NCI-H1417 (cell line): ENCODE measurements at regions not wholly inside any gene's neighbourhood (a gene's known extent, or its start where the extent isn't known, plus 50 kb on each side); places are given as distances from the start of the nearest gene placed in this dataset.

Source experiments
- DNase-seq, 3 experiments: peaks; one replicate each; lab custom pipeline; 2025; lab: John Stamatoyannopoulos, UW

DNA sequence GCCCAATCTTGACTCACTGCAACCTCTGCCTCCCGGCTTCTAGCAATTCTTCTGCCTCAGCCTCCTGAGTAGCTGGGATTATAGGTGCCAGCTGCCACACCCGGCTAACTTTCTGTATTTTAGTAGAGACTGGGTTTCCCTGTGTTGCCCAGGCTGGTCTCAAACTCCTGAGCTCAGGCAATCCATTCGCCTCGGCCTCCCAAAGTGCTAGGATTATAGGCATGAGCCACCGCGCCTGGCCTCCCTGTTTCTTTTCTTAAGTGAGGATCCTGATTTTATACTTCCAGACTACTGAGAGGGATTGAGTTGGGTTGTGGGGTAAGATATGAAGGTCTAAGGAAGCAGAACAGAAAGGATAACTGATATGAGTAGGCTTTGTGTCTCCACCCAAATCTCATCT lies 106.8 kb downstream of the CNTN3 start:
- no peak for DNase-seq

DNA sequence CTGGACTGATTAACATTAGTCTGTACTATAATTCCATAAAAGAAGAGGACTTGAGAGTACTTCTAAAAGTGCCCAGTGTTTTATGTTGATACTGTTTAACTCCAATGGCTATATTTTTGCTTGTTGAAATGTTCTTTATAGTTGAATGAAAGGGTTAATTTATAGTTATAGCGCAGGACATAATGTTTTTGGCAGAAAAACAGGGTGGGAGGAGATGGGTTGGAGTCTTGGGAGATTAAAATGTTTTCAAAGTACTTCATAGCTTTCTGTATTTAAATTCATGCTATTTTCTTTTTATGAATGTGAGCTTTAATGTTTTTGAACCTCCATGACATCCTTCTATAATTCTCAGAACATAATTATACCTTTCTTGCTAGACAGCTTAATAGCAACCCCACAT lies 108.2 kb downstream of the CNTN3 start:
- DNase-seq: peak in 1 of 3 experiments; percentile 64

DNA sequence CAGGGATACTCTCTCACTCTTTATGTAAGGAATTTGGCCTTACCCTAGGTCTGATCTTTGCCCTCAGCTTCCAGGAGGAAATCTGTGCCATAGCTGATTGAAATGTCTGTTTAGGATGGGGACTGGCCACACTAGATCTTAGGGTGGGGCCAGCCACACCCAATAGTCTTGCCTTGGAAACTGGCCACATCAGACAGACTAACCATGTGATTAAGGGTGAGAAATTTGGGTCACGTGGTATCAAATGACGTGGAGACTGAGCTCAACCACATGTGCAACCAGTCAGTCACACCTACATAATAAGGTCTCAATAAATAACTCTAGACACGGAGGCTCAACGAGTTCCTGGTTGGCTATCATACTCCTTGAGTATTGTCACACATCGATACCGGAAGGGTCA lies 113.5 kb downstream of the CNTN3 start:
- DNase-seq: no peak

DNA sequence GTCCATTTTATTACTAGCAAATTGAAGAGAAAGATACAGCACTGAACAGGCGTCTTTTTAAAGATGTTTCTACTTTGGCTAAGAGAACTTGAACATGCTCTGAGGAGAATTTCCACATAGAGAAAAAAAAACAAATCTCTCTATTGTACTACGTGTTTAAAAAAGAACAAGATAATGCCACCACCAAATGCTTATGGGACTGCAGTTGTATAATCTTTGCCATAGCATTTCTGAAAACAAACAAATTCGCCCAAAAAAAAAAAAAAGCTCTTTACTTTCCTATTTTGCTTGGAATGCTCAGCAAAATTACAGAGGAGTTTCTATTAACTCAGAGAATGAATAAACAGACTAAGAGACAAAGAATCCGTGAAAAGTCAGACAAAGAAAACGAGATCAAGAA lies 114.2 kb downstream of the CNTN3 start:
- no peak for DNase-seq

DNA sequence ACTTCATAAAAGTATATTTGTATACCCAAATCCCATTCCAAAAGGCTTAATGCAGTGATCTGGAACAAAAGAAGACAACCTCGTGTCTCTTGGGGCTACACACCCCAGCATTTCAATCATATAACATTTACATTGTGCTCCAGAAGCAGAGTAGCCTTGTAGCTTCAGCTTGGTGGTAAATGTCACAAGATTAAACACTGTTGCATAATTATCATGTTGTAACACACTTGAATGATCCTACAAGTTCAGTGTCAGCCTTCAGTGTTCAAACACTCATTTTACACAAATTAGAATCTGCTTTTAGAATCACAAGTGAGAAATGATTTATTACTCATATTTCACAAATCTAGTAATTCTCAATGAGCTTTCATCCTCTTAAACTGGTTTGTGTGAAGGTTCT lies 122.6 kb downstream of the CNTN3 start:
- peak in 2 of 3 experiments; percentile 0 to 24 for DNase-seq

DNA sequence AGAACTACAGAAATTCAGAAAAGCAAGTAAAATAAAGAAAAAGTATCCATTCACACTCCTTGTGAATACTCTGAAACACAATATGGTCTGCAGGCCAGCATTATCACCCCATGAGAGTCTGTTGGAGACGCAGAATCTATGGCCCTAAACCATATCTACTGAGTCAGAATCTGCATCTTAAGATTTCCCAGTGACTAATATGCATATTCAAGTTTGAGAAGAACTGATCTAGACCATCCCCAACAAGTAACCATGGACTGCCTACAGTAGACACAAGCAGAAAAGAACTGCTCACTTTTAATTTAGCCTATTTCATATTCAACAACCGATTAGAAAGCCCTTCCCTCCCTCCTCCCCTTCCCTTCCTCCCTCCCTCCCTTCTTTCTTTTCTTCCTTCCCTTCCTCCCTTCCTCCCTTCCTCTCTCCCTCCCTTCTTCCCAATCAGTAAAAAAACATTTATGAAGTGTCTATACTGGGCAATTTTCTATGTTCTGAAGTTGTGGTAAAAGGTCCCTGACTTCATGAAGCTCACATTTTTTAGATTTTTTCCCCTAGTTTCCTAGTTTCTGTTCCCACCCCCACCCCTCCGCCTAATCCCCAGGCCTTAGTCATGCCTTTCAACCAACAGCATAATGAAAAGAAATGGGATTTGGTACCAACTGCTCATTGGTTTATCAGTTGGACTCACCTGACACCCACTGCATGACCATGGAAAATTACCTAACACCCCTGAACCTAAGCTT lies 125.2 kb downstream of the CNTN3 start:
- DNase-seq: no peak

DNA sequence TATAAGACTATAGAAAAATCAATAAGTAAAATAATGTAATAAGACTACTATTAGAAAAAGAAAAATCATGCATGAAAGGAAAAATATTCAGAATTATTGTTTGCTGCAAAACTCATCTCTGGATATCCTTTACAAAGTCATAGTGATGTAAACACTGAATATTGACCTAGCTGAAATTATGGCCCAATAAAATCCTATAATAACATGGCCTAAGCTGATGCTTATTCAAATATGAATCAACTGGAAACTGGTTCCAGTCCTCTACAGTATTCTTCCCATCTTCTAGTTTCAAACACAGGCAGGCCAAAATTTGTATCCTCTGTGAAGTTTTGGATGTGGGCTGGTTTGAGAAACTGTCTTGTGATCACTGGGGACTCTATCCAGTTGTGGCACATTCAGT lies 134.5 kb downstream of the CNTN3 start:
- peak in 1 of 3 experiments; percentile 1 for DNase-seq

DNA sequence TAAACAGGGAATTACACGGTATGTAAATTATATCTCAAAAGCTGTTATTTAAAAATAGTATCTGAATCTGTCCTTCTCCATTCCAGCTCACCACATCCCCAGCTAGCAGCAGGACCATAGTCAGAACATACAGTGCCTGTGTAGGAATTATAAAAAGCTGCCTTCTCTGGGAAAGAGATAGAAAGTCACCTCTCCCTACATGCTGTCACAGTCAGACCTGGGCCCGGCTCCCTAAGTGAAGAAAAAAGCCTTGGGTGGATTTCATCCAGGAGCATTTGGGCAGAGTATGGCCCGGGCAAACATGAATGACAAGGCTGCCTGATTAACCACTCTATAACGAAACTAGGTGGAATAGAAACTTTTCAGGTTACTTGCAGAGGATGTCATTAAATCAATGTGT lies 144.1 kb downstream of the CNTN3 start:
- no peak for DNase-seq

DNA sequence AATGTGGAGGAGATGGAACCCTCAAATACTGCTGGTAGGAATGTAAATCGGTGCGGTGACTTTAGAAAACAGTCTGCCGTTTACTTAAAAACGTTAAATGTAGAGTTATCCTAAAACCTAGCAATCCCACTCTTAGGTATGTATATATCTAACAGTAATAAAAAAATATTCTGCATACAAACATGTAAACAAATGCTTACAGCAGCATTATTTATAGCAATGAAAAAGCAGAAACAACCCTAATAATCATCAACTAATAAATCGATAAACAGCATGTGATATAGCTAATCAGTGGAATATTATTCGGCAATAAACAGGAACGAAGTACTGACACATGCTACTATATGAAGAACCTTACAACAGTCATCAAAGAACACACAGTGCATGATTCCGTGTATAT lies 144.7 kb downstream of the CNTN3 start:
- DNase-seq: no peak

DNA sequence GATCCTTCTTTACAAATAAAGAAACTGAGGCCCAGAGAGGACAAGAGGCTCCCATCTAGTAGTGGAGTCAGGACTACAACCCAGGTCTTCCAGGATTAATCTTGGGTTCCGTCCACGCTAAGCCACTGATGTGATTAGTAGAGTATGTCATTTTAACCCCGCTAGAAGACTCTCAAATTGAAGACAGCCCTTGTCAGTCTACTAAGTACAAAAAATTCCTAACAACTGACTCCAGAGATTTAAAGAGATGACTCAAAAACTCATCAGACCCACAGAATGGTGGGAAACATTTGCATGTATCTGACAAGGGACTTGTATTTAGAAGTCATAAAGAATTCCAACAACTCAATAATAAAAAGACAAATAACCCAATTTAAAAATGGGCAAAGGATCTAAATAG lies 145.3 kb downstream of the CNTN3 start:
- DNase-seq: no peak

DNA sequence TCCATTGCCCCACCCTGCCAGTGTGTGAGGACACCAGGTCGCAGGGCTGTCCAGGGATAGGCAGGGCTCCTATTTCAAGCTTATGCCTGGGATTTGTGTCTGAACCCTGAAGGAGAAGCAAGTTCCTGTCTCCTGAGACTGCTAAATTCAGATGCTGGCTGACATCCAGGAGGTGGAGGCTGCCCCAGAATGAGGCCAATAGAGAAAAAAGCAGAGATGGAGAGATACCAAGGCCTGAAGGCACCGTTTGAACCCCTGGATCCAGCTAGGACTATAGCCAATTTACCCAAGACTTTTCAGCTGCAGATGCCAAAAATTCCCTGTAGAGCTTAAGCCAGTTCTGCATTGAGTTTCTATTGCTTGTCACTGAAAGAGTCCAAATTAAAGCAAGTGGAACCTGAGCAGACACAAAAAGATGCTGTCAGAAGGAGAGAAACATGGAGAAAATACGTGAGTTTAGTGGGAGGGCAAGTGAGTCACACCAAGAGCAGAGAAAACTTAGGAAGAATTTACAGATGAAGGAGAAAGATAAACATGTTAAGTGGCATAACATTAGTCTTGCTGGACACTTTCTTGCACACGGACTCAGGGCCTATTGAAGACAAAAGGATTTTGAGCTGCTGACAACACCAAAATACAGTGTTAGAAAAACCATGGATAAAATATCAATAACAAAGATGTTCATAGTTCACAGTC lies 148.6 kb downstream of the CNTN3 start:
- DNase-seq: no peak

DNA sequence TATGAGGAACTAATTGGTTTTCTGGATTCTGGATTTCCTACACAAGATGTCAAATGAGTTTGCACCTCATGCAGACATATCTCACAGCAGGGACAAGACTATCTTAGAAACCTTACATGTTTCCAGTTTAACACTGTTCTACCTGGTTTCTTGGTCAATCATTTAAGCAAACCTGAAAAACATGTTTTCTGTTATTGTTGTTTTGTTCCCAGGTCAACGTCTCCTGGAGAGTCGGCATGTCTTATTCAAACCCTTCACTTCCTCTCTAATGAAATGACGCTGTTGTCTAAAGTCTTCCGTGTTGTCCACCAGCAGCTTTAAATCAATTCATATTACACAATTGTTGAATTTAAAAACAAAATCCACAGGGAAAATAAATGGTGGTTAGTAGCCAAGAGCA lies 150.9 kb downstream of the CNTN3 start:
- no peak for DNase-seq

DNA sequence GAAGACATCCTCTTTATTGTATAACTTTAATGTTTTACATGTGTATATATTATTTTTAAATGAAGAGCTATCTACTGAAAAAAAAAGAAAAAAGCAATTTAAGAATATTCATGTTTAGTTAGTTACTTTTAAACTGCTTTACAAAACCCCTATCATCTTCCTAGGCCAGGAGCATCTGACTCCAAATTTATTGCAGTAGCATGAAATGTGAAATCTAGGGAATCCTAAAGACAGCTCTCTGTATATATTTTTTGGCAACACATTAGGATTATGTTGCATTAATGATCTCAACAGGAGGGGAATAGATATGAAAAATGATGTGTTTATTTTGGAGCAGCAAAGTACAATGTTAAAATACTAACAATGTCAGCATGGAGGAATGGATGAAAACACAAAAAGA lies 158.3 kb downstream of the CNTN3 start:
- DNase-seq: no peak

DNA sequence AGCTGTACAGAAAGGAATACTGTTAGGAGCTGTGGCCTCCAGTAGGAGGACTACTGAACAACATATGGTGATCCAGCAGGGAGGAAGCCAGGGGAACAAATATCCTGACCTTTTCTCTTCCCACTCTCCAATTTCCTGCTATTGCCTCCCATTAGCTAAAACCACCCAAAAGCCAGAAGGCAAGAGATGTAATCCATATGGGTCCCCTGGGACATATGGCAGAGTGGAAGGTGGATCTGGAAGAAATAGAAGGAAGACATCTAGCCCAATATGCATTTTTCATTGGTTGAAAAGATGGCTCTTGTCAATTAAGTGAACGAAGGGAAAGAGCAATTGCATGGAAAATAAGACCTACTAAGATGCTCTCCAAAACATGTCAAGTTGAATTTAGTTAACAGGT lies 167.2 kb downstream of the CNTN3 start:
- DNase-seq: no peak

DNA sequence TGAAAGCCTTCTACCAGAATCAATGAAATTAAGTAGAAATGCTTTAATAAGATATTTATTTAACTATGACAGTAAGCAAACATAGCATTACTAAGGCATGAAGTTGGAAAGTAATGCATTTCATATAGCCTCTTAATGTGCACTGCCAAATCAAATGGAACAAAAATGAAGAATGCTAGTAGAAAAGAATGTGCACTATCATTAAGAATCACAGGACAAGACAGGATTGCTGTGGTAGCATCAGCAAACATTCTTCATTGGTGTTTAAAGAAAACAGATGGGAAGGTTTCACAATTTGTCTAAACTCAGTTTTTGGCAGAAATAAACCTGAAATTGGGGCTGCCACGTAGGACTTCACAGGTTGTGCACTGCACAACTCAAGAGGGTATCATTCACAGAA lies 168.9 kb downstream of the CNTN3 start:
- no peak for DNase-seq

DNA sequence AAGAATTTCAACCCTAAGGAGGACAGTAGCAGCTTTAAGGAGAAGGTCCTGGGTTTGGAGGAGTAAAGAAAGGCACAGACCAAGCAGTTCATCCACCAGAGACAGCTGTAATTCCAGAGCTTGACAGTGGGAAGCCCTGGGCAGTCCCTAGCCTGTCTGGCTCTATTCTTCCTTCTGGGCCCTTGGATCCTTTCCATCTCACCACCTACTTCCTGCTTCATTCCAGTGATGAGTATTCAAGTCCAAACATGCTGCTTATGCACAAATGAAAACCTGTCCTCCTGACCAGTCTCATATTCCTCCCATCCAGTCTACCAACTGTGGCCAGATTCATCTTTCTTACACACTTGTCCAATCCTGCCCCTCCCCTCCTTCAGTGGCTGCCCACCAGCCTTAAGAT lies 171.4 kb downstream of the CNTN3 start:
- DNase-seq: no peak

DNA sequence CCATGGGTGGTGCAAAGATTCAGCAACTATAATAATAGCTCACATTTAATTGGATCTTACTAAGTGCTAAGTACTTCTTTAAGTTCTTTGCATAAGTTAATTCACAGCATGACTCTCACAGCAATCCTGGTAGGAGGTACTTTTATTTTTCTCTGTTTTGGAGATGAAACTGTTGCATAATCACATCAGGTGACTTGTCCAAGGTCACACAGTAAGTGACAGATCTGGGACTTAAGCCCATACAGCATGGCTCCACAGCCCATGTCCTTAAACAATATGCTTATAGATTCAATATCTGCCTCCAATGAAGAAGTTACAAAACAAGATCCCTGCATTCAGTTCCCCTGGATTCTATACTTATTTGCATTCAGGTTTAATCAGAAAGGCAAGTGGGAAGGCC lies 171.8 kb downstream of the CNTN3 start:
- no peak for DNase-seq

DNA sequence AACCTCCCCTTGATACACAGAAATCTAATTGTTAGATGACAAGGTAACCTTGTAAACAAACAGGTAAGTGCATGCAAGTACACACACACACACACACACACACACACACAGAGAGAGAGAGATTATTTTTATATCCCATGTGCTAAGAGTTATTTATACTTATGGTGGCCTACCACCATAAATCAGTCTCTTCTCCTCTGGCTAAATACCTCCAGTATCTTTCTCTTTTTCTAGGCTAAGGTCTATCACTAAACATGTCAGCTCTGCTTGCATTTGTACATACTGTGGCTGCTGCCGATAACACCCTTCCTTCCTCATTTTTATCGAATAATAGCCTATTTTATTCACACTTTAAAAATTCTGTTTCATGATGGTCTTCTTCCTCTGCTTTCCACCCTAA lies 172.4 kb downstream of the CNTN3 start:
- no peak for DNase-seq

DNA sequence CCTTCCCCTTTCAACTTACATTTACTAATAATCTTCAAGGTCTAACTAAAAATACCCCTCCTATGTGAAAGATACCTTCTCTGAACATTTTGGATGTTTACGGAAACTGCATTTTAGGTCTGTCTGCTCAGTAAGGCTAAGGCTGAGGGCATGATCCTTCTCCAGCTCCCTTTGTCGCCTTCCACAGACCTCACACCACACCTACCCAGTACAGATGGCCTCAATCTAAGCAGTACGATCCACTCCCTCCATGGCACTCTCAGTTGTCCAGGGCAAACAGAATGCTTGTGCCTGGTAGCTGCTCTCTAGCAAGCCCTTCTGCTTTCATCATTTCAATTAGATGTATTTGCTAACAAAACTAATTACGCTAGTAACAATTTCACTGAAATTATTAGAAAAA lies 178.3 kb downstream of the CNTN3 start:
- DNase-seq: no peak

DNA sequence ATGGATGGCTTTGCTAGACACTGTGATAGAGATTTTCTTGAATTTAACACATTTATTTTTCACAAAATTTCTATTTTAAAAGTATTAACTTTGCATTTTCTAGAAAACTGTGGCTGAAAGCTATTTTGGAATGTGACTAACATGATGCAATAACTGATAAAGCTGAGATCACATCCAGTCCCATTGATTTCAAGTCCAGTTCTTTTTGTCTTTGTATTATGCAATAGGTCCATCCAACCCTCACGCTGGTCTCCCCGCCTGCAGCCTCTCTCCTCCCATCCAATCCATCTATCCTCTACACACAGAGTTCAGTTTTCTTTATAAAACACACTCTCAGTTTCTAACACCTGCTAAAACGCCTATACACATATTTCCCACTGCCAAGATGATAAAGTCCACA lies 178.8 kb downstream of the CNTN3 start:
- no peak for DNase-seq

DNA sequence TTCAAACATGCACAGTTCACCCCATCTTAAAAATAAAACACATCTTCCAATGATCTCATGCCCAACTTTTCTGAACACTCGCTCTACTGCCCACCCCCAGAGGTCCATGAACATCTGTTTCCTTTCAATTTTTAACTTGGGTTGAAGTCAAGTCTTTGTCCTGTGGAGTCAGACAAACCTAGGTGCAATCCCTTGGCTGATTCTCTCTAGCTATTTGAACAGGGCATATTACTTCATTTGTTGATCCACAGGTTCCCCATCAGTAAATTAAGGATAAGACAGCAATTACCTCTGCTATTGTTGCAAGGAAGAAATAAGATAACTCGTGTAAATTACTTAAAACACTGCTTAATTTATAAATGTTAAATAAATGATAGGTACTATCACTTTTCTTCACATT lies 180.1 kb downstream of the CNTN3 start:
- DNase-seq: no peak

DNA sequence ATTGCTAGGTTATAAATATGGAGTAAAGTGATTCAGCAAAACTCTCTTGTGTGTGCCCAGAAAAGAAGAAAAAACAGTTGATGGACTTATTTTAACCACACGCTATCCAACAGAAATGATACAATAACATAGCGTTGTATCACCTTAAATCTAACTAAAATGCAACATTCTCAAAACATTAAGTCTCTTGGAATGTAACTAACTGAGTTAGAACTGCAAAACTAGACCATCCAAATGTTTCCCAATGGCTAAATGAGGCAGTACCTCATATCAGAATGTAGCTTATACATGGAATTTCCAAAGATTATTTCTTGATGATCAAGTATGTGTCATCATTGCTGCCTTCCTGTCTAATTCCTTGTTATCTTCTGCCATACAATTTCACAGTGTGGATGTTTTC lies 187.9 kb downstream of the CNTN3 start:
- DNase-seq: no peak

DNA sequence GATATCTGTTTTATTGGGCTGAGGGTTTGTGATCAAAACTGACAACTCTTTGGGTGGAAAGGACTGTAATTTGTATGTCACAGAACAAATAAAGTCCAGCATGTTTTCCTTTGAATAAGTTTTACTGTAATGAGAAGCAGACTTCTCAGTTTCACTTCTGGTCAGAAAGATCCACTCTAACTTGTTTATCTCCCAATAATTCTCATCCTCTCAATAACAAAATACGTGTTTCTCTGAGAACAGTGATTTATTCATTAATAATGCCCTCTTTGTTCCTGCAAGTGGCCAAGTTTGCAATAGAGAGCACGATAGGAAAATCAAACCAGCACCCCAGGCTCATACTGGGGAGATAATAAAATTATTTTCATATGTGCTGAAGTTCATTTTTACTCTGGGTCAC lies 190.6 kb downstream of the CNTN3 start:
- DNase-seq: no peak

DNA sequence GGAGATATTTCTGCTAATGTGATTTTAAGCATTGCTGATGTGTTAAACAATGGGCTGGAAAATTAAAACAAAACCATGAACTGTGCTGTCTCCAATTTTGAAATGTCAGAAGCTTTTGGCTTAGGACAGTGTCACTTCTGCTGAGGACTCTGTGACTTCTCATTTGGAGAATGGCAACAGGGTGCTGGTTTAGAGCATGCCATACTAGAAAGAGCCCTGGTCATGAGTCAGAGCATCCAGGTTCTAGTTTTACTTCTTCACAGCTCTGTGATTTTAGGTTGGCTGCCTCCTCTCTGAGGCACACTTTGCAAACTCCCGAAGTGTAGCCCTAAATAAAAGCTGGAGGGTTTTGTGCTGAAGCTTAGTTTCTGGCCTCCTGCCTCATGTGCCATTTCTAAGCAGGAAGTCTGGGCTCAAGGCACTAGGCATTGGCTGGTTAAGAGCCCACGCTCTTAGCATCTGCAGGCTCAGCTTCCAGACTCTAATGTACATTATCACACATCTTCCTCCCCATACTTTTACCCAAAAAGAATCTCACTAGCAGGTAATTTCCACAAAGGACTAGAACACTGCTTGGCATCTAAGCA lies 193.8 kb downstream of the CNTN3 start:
- DNase-seq: no peak
